ENCODE measurements at regions not wholly inside any gene's neighbourhood (a gene's known extent, or its start where the extent isn't known, plus 50 kb on each side); places are given as distances from the start of the nearest gene placed in this dataset.

DNA sequence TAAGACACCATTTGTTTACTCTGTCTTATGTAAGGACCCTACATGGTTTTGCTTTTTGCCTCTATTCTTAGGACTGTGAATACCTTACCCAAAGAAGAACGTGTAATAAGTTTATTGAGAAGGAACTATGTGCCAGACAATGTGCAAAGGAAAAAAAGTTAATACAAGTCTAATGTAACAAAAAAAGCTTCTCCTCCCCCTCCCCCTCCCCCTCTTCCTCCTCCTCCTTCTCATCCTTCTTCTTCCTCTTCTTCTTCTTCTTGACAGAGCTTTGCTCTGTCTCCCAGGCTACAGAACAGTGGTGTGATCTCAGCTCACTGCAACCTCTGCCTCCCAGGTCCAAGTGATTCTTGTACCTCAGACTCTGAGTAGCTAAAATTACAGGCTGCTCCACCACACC is 50.9 kb upstream of the MITF start:
- Histone ChIP-seq H4K20me1 (ENCODE audit: control insufficient read depth, insufficient read depth, low read depth, low read length) (no peaks in the 10 kb centered on the region), H3K36me3 (ENCODE audit: control insufficient read depth, low read length) (no peaks in the 10 kb centered on the region), H3K27me3 (ENCODE audit: control insufficient read depth, low read length) (no peaks in the 10 kb centered on the region), H3K4me2 (ENCODE audit: low read length) (no peak overlapping the region), H3K4me3 (ENCODE audit: low read length) (no peak overlapping the region), H3K9me3 (ENCODE audit: control insufficient read depth, insufficient read depth, low read length) (no peaks in the 10 kb centered on the region), H3K27ac (ENCODE audit: low read depth, low read length) (no peak overlapping the region), H3K9me2 (replicated peaks; ENCODE audit: control insufficient read depth, low read length) (no peaks in the 10 kb centered on the region), H3K4me1 (ENCODE audit: control insufficient read depth, low read length) (no peaks in the 10 kb centered on the region), H3F3A (ENCODE audit: control insufficient read depth, insufficient read depth) (no peaks in the 10 kb centered on the region), H3K79me2 (ENCODE audit: control insufficient read depth, low read length) (no peaks in the 10 kb centered on the region)
- TF ChIP-seq, protein P1, sequence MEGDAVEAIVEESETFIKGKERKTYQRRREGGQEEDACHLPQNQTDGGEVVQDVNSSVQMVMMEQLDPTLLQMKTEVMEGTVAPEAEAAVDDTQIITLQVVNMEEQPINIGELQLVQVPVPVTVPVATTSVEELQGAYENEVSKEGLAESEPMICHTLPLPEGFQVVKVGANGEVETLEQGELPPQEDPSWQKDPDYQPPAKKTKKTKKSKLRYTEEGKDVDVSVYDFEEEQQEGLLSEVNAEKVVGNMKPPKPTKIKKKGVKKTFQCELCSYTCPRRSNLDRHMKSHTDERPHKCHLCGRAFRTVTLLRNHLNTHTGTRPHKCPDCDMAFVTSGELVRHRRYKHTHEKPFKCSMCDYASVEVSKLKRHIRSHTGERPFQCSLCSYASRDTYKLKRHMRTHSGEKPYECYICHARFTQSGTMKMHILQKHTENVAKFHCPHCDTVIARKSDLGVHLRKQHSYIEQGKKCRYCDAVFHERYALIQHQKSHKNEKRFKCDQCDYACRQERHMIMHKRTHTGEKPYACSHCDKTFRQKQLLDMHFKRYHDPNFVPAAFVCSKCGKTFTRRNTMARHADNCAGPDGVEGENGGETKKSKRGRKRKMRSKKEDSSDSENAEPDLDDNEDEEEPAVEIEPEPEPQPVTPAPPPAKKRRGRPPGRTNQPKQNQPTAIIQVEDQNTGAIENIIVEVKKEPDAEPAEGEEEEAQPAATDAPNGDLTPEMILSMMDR (IDR thresholded peaks at IDR 0.05; ENCODE audit: low read depth, low read length, poor library complexity, severe bottlenecking), result no peak
- TF ChIP-seq EZH2phosphoT487 (IDR thresholded peaks at IDR 0.05; ENCODE audit: borderline replicate concordance, low read length), result no peak

DNA sequence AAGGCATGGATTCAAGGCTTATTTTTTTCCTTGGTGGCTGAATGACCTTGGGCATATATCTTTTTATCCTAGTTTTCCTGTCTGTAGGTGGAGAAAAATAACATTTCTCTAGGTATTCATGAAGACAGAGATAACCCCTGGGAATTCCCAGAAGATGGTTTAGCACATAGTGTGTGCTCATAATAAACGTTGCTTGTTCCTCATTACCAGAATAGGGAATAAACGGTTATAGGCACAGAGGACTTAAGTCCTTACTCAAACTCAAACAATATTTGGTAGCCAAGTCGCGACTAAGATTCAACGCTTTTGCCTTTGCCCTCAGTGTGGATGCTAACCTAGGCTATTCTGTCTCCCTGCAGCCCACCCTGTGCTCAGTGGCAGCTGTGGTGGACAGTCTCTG is 51.6 kb upstream of the MITF start:
- Histone ChIP-seq H3K4me1 (ENCODE audit: control insufficient read depth, low read length) (no peaks in the 10 kb centered on the region), H3K4me2 (ENCODE audit: low read length) (no peak overlapping the region), H3K36me3 (ENCODE audit: control insufficient read depth, low read length) (no peaks in the 10 kb centered on the region), H3F3A (ENCODE audit: control insufficient read depth, insufficient read depth) (no peaks in the 10 kb centered on the region), H3K27me3 (ENCODE audit: control insufficient read depth, low read length) (no peaks in the 10 kb centered on the region), H3K79me2 (ENCODE audit: control insufficient read depth, low read length) (no peaks in the 10 kb centered on the region), H3K9me2 (replicated peaks; ENCODE audit: control insufficient read depth, low read length) (no peaks in the 10 kb centered on the region), H3K4me3 (ENCODE audit: low read length) (no peak overlapping the region), H3K9me3 (ENCODE audit: control insufficient read depth, insufficient read depth, low read length) (no peaks in the 10 kb centered on the region), H3K27ac (ENCODE audit: low read depth, low read length) (no peak overlapping the region), H4K20me1 (ENCODE audit: control insufficient read depth, insufficient read depth, low read depth, low read length) (no peaks in the 10 kb centered on the region)
- no peak for TF ChIP-seq EZH2phosphoT487 (IDR thresholded peaks at IDR 0.05; ENCODE audit: borderline replicate concordance, low read length)
- TF ChIP-seq, protein P1 (IDR thresholded peaks at IDR 0.05; ENCODE audit: low read depth, low read length, poor library complexity, severe bottlenecking), result no peak

DNA sequence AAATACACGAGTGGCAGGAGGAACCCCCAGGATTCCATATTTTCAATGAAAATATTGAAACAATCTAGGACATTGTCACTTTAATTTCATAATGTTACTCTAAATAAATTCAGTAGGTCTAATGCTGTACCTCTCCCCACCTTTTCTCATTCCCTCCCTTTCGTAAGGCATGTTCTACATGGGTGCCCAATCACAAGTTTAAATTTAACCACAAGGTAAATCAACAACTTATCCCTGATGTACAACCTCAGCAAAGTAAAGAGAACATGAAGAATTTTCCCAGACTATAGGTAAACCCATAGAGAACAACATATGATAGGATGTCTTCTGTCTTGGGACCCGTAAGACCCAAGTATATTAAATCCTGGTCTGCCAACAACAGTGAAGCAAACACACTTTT is 53.2 kb upstream of the MITF start:
- H3K4me3 ChIP-seq (ENCODE audit: low read length), result no peak overlapping the region
- no peak overlapping the region for H3K4me2 ChIP-seq (ENCODE audit: low read length)
- H4K20me1 ChIP-seq (ENCODE audit: control insufficient read depth, insufficient read depth, low read depth, low read length), result no peaks in the 10 kb centered on the region
- no peaks in the 10 kb centered on the region for H3F3A ChIP-seq (ENCODE audit: control insufficient read depth, insufficient read depth)
- H3K27me3 ChIP-seq (ENCODE audit: control insufficient read depth, low read length), result no peaks in the 10 kb centered on the region
- no peaks in the 10 kb centered on the region for H3K79me2 ChIP-seq (ENCODE audit: control insufficient read depth, low read length)
- H3K4me1 ChIP-seq (ENCODE audit: control insufficient read depth, low read length), result no peaks in the 10 kb centered on the region
- no peaks in the 10 kb centered on the region for H3K9me2 ChIP-seq (replicated peaks; ENCODE audit: control insufficient read depth, low read length)
- TF ChIP-seq EZH2phosphoT487 (IDR thresholded peaks at IDR 0.05; ENCODE audit: borderline replicate concordance, low read length), result no peak
- TF ChIP-seq, protein P1 (IDR thresholded peaks at IDR 0.05; ENCODE audit: low read depth, low read length, poor library complexity, severe bottlenecking), result no peak
- H3K27ac ChIP-seq (ENCODE audit: low read depth, low read length), result no peak overlapping the region
- no peaks in the 10 kb centered on the region for H3K9me3 ChIP-seq (ENCODE audit: control insufficient read depth, insufficient read depth, low read length)
- H3K36me3 ChIP-seq (ENCODE audit: control insufficient read depth, low read length), result no peaks in the 10 kb centered on the region

All from DOHH2 (cell line).